Erythroblast (primary cell): ENCODE measurements at regions not wholly inside any gene's neighbourhood (a gene's known extent, or its start where the extent isn't known, plus 50 kb on each side); places are given as distances from the start of the nearest gene placed in this dataset.
"Not testable (repeated sequence)": the region's sequence is repeated elsewhere in the genome, so short reads cannot be mapped to it uniquely, and the experiment has no call there.

ENCODE experiments used
- DNase-seq, 2 experiments: peaks; one replicate each; lab custom pipeline; 2025; lab: John Stamatoyannopoulos, UW
- GATA1 ChIP-seq: IDR thresholded peaks from 2 replicates; pipeline ENCODE4 v1.6.1; 2011; ENCODE audit warnings: low read depth, mild to moderate bottlenecking, control low read depth, low read length, moderate library complexity
- POLR2A ChIP-seq: IDR thresholded peaks from 2 replicates; pipeline ENCODE4 v1.6.1; 2011; ENCODE audit warnings: mild to moderate bottlenecking, low read length

DNA sequence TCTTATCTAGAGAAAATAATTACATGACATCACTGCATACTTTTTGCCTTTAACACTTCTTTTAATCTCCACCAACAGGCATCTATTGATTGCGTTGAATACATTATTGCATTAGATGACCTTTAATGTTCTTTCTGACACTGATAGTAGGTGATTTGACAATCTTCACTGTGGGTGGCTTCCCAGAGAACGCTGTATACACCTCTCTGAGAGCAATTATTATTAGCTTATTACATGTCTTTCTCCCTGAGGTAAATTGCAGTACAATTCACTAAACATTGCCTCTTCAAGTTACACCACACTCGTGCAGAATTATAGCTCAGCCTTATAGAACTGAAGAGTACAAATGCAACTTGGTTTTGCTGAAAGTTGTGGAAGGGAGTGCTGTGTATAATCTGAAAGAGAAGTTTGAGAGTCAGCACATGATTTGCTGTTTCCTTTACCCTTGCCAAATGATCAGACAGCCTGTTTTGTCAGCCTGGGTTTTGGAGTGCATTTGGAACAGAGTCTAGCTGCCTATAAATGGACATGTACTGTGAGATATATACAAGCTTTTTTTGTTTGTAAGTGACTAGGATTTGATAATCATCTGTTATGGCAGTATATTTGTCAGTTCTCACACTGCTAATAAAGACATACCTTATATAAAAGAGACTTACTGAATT, 369.2 kb downstream of the CCER1 start:
- no peak for DNase-seq
- TF ChIP-seq GATA1, result no peak
- no peak for TF ChIP-seq POLR2A

- no peak for TF ChIP-seq POLR2A
- no peak for TF ChIP-seq GATA1
- no peak for DNase-seq
Observed at GRCh38 chr12:90576707-90577106, 378.3 kb downstream of the CCER1 start.

DNA sequence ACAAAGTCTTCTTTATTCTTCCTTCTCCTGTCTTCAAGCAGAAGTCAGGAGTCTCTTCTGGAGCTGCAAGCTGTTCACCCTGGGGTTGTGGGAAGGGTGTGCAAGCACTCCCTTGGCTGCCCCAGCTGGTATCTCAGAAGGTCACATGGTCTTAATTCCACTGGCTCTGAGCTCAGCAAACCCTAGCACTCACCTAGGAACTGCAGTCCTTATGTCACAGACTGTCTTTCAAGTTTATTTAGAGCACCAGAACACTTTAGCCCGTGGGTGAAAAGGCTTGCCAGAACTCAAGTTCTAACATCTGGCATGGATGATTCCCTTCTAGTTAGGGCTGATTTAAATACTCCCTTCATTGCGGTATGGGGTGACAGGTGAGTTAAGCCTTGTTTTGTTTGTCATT, 379.0 kb downstream of the CCER1 start:
- no peak for DNase-seq
- no peak for TF ChIP-seq POLR2A
- TF ChIP-seq GATA1, result no peak

DNA sequence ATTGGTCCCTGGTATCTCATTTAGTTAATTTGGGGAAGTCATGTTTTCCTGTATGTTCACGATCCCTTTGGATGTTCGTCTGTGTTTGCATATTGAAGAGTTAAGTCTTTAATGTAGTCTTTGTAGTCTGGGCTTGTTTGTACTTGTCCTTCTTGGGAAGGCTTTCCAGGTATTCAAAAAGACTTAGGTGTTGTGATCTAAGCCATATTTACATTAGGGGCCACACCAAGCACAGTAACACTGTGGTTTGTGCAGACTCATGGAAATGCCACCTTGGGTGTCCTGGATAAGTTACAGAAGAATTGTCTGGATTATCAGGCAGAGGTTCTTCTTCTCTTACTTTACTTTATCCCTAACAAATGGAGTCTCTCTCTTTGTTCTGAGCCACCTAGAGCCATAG, 380.3 kb downstream of the CCER1 start:
- DNase-seq, result no peak
- TF ChIP-seq POLR2A (no peak), GATA1 (no peak)

DNA sequence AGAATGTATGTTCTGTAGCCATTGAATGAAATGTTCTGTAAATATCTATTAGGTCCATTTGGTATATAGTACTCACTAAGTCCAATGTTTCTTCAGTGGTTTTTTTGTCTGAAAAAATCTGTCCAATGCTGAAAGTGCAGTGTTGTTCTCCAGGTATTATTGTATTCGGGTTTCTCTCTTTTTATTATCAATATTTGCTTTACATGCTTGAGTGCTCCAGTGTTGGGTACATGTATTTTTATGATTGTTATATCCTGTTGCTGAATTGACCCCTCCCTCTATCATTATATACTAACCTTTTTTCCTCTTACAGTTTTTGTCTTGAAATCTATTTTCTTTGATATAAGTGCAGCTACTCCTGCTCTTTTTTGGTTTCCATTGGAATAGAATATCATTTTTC, 382.2 kb downstream of the CCER1 start:
- DNase-seq, result no peak
- TF ChIP-seq POLR2A (no peak), GATA1 (no peak)

DNA sequence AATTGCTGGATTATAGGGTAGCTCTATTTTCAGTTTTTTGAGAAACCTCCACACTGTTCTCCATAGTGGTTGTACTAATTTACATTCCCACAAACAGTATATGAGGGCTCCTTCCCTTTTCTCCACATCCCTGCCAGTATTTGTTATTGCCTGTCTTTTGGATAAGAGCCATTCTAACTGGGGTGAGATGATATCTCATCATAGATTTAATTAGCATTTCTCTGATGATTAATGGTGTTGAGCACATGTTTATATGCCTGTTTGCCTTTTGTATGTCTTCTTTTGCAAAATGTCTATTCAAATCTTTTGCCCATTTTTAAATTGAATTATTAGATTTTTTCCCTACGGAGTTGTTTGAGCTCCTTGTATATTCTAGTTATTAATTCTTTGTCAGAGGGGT, 385.3 kb downstream of the CCER1 start:
- DNase-seq, result no peak
- no peak for TF ChIP-seq GATA1
- no peak for TF ChIP-seq POLR2A

DNA sequence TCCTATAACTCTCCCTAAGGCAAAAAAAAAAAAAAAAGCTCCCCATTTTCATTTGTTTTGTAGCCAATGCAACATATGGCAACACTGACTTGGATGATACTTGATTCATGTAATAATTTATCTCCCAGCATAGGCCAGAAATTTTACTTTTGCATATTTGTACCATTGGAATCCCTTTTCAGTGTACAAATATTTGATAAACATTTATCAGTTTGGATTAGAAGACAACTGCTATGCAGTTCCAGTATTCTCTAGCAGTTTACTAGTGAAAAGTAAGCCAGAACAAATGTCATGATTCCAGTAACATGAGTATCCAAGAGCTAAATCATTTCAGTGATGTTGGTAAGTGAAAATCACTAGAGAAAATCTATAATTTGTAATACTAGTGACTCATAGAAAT, 392.3 kb downstream of the CCER1 start:
- DNase-seq, result no peak
- TF ChIP-seq GATA1, result no peak
- no peak for TF ChIP-seq POLR2A

GRCh38 chr12:90548595-90548994, 406.4 kb downstream of the CCER1 start:
- DNase-seq, result no peak
- TF ChIP-seq GATA1, result no peak
- no peak for TF ChIP-seq POLR2A

DNA sequence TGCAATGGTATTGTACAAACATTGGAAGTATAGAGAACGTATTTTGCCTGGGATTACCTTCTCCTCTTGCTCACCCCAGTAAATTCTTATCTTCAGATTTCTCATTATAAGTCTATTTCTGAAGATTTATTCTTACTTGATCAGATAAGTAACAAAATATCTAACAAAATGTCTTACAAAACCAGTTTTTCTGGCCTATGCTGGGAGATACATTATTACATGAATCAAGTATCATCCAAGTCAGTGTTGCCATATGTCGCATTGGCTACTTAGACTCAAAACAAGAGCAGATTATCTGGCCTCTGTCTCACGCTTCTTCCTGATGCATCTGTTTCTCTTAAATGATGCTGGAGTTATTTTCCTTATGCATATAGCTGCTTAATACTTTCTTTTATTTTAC, 408.5 kb downstream of the CCER1 start:
- TF ChIP-seq GATA1, result no peak
- no peak for DNase-seq

DNA sequence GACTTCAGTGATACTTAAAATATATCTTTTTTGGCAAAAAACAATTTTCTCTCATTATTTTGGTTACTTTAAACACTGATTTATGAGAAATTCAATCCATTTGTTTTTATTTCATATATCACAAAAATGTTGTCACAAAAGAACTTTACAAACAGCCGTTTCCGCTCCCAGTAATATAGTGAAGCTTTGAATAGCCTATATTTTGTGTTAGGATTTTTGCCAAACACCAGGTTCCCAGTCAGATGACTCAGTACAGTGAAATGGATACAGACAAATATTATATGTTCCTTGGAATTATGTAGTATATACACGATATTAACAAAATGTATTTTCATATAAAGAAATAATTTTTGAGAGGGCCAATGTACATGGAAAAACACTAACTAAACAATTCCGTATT, 411.1 kb downstream of the CCER1 start:
- no peak for DNase-seq
- TF ChIP-seq POLR2A (no peak), GATA1 (no peak)

DNA sequence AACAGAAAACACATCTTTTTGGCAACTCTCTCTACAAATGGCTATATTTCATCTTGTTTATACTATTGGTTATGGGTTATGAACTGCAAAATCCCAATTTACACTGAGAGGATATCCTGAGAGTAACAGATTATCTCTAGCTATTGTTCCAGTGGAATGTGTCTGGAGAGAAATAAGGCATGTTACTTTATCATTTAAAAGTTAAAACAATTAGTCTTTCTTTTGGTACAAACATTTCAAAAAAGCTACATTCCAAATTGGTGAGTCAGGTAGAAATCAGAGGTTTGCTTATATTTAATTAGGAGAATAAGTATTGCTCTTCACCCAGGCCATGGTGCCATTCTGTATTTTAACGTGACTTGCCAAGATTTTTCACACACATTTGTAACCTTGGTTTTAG, 411.6 kb downstream of the CCER1 start:
- DNase-seq, result no peak
- no peak for TF ChIP-seq GATA1
- TF ChIP-seq POLR2A, result no peak

DNA sequence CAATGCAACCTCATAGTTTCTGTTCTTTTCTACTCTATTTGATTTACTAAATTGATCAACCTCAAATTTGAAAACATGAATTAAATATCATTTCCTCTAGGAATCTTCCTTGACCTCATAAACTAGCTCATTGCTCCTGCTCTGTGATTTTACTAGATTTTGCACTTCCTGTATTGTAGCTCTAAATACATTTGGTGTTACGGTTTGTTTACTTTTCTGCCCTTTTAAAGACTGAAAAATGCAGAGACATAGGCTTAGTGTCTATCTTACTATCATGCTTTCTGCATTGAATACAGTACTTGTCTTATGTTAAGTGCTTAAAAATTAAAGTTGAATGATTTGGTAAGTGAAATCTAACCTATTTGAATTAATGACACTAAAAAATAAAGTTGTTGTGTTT, 412.1 kb downstream of the CCER1 start:
- not testable (repeated sequence) for DNase-seq

DNA sequence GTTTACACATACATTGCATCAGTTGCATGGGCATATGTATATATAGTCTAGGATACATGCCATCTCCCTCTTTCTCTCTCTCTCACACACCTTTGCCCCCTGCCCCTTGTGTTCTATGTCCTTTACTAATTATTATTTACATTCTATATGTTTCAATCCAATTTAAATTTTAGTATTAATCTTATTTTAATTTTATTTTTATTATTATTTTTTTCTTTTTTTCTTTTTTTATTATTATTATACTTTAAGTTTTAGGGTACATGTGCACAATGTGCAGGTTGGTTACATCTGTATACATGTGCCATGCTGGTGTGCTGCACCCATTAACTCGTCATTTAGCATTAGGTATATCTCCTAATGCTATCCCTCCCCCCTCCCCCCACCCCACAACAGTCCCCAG, 421.1 kb downstream of the CCER1 start:
- not testable (repeated sequence) for DNase-seq

DNA sequence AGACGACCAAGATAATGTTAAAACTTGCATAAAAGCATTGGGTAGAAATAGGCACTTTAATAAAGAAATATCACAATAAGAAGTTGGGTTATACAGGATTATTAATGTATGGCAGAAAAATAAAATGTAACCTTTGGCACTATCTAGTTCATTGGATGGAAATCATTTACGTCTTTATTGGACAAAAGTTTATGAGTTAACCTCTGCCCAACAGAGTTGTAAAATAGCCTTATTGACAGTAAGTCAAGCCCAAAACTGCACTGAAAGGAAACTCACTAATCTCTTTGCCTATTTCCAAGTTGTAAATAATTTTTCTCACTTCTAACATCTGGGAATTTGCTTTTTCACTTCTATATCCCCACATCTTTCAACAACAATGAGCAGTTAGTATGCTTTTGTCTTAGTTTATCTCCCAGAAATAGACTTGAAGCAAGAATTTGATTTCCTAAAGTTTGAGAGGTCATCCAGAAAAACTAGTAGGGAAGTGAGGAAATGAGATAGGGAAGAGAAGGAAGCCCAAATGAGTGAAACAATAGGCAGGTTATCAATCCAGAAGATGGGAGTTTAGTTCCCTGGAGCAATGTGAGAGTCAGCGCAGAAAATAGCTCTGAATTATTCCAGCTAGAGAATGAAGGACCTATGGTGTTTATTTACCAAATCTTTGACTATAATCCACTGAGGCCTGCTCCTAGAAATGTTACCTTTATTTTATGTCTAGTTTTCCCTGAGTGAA, 434.8 kb downstream of the CCER1 start:
- TF ChIP-seq POLR2A (no peak), GATA1 (no peak)
- no peak for DNase-seq

GRCh38 chr12:90519285-90519684, 435.7 kb downstream of the CCER1 start:
- no peak for DNase-seq
- TF ChIP-seq POLR2A (no peak), GATA1 (no peak)
